T-helper 1 cell (primary cell): ENCODE measurements at regions not wholly inside any gene's neighbourhood (a gene's known extent, or its start where the extent isn't known, plus 50 kb on each side); places are given as distances from the start of the nearest gene placed in this dataset.

Experiments
- DNase-seq, 5 donors: peaks; one replicate each; pipeline ENCODE4 v3.0.0-alpha.2; 2012 to 2020

DNA sequence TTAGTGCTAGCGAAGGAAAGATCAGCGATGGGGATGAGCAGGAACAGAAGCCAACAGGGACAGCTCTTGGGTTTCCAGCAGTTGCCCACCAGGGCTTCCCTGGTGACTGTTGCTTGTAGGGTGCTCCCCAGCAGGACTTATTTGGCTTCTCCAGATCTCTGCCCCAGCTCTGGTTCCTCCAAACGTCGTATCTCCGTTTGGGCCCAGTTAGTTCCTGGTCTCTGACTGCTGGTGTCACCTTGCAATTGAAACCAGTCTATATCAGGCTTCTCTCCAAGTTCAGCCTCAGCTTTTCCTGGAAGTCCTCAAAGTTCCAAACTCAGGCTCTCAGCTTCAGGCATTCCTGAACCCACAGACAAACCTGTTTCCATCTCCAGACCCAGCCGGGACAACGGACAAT lies 70.8 kb upstream of the NXT1 start:
- no peak for DNase-seq

DNA sequence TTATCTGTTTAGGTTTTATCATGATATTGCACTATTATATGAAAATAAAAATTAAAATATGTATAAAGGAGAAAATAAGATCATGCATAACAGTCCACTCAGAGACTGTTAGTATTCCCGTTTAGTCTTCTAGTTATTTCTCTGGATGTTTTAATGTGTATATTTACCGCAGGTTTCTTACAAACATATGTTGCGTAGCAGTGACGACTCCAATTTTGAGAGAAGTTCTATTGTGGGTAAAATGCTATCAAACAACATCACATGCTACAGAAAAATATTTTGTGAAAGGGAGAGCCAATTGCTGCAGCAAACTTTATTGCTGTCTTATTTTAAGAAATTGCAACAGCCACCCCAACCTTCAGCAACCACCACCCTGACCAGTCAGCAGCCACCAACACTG lies 72.4 kb upstream of the NXT1 start:
- no peak for DNase-seq

DNA sequence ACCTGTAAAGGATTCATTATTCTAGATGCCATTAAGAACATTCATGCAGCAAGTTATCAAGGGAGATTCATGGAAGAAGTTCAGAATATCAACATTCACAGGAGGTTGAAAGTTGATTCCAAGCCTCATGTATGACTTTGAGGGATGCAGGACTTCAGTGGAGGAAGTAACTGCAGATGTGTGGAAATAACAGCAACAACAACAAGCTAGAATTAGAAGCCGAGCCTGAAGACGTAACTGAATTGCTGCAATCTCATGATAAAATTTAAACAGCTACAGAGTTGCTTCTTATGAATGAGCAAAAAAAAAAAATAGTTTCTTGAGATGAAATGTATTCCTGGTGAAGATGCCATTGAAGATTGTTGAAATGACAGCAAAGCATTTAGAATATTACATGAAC lies 73.3 kb upstream of the NXT1 start:
- DNase-seq, result no peak

GRCh38 chr20:23273776-23274175 lies 76.8 kb upstream of the NXT1 start:
- no peak for DNase-seq

GRCh38 chr20:23272176-23273029 lies 78.2 kb upstream of the NXT1 start:
- no peak for DNase-seq

DNA sequence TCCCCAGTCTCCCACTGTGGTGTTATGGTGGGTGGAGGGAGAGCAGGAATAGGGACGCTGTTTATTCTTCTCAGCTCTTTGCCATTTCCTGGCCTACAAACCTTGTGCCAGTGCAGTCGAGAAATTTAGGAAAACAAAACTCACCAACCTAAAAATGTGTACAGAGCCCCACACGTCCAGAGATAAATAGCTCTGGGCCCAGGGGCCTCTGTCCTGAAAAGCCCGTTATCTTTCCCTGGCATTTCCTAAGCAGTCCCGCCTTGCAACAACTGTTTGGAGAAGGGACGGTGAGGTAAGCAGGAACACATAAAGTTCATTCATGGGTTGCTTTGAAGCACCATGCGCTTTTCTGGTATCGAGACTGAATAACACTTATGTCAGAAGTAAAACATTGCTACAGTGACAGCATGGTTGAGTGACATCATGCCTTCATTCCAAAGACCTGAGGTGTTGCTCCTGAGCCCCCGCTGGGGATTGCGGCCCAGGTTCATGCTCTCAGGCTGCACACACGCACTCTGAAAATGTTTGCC lies 80.1 kb upstream of the NXT1 start:
- DNase-seq, result no peak

GRCh38 chr20:23269954-23270353 lies 80.6 kb upstream of the NXT1 start:
- DNase-seq, result no peak

DNA sequence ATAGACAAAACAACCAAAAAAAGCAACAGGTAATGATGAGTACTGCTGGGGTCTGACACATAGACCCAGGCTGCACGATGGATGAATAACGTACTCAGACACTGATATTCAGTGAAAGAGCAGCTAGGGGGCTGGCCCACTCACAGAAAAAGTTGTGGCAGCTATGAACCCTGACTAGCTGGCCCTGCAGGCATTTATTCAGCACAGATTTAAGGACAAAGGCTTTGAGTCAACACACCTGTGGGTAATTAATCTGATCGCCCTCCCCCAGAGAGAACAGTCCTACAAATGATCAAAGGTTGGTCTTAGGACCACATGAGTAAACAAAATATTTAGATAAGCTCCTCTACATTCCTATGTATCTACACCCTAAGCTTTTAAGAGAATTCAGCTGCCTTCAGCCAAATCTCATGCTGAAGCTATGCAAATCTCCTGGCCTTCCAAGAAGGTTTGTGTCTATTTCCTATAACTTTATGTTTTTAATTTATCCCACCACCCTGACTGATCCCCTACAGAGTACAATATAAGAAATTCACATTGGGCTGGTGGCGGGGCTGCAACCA lies 81.7 kb upstream of the NXT1 start:
- DNase-seq, result no peak

- DNase-seq, result no peak
These were observed 82.7 kb upstream of the NXT1 start for GRCh38 chr20:23267909-23268308.

DNA sequence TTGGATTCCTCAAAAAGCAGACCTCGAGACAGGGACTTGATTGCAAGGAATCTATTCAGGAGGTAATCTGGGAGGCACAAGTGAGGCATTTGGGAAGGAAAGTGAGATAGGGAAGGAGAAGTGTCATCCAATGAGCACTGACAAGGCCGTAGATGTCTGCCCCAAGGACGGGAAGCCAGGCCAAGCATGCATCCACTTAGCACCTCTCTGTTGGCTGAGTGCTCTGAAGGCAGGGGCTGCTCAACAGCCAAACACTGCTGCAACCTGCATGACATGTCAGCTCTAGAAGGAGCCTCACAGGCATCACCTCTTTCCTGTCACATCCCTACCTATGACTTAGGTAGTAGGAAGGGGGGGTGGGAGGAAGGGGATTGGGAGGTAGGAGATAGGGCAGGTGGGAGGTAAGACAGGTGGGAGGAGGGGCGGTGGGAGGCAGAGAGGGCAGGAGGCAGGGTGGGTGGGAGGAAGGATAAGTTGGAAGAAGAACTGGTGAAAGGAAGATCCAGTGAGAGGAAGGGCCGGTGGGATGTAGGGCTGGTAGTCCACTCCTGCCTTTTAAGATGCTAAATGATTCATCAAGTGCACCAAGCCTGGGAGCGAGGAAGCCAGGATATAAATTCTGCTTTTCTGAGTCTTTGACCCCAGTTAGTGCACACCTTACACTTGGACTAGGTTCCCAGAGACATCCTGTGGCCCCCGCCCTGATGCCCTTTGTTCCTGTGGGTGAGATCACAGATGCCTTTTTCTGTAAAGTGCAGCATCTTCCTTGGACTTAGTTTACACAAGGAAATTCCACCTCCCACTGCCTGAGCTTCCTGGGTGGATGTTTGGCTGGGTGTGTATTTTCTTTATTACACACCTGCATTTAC lies 83.8 kb upstream of the NXT1 start:
- no peak for DNase-seq

DNA sequence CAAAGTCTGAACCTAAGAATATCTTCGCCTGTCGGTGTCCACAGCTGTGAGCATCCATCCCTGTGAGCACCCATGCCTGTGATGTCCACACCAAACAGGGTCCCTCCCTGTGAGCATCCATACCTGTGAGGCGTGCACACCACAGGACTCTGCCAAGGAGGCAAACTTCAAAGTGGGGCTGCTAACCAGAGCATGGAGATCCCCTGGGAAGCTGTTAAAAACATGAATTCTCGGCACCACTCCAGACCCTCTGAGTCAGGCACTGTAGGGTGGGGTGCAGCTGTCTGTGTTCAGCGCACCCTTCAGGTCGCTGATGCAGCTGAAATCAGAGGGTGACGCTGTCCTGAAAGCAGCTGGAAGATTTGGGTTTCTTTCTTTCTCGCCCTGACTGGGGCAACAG lies 85.4 kb upstream of the NXT1 start:
- no peak for DNase-seq

GRCh38 chr20:23264545-23264944 lies 86.0 kb upstream of the NXT1 start:
- DNase-seq, result no peak

DNA sequence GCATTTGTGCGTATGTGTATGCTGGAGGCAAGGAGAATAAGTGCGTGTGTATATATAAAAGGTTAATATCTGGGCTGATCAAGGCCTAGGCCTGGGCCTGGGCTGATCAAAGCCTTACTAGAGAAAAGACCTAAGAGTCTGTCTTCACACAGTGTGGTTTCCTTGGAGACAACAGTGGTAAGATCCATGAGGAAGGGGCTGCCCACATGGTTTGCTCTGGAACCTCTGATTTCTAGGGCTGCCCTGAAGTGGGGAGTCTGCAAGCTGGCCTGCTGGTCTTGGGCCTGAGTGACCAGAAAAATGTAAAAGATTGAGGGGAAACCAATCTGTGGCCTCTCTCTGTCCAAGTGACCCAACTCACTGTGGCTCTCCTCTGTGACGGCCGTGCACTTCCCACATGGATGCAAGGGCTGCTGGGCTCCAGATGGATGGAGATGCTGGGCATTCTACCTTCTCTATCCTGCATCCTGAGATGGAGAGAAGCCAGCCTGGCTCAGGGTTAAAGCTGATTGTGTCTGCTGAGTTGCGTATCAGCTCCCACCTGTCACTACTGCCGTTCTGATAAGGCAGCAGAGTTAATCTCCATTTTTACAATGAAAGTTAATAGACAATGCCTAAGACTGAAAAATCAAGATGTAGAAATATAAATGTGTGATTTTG lies 90.3 kb upstream of the NXT1 start:
- DNase-seq, result no peak

DNA sequence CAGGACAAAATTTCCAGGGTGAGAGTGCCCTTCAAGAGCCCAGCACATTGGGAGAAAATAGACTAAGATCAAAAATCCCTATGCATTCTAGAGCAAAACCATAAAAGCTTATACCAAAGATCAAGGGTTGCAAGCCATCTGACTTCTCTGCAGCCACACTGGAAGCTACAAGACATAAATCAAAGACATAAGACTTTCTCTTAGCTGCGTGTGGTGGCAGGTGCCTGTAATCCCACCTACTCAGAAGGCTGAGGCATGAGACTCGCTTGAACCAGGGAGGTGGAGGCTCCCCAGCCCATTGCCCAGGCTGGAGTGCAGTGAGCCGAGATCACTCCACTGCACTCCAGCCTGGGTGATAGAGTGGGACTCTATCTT lies 91.9 kb upstream of the NXT1 start:
- no peak for DNase-seq

GRCh38 chr20:23257848-23258746 lies 92.5 kb upstream of the NXT1 start:
- DNase-seq, result no peak

DNA sequence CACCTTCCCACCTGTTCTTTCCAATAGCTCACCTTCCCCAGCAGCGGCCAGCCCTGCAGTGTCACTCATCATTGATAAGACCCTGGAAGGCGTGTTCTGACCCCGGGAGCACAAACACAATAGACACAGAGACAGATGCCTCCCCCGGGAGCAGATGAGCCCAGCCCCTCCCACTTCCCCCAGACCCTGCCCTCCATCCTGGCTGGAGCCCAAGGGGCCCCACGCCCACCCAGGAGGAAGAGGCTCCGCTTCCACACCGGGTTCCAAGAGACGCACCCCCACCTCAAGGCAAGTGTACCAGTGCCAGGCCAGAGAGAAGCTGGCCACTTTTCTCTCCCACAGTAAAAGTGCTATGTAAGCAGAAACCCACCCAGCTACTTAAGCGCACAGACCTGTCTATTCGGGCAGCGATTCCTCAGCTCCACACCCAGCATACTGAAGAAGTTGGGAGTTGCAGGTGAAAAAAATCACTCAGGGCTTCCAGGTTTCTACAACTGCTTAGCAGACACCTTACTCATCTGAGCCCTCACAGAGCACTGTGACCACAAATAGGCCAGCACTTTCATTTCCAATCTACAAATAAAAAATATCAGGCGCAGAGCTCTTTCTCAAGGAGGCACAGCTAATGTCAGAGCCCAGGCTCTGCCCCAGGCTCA lies 93.4 kb upstream of the NXT1 start:
- DNase-seq, result no peak

- DNase-seq, result no peak
These were observed 94.7 kb upstream of the NXT1 start for GRCh38 chr20:23255716-23256385.

- no peak for DNase-seq
These were observed 95.5 kb upstream of the NXT1 start for GRCh38 chr20:23255106-23255505.

GRCh38 chr20:23254505-23254904 lies 96.1 kb upstream of the NXT1 start:
- no peak for DNase-seq

GRCh38 chr20:23254034-23254433 lies 96.6 kb upstream of the NXT1 start:
- no peak for DNase-seq

GRCh38 chr20:23253524-23253923 lies 97.1 kb upstream of the NXT1 start:
- DNase-seq, result no peak
